ENCODE measurements at regions not wholly inside any gene's neighbourhood (a gene's known extent, or its start where the extent isn't known, plus 50 kb on each side); places are given as distances from the start of the nearest gene placed in this dataset.
"Not testable (repeated sequence)": the region's sequence is repeated elsewhere in the genome, so short reads cannot be mapped to it uniquely, and the experiment has no call there.

- Histone ChIP-seq H3K79me2 (ENCODE audit: insufficient read depth, low read length) (no peaks in the 10 kb centered on the region), H4K20me1 (ENCODE audit: insufficient read depth, low read length) (no peaks in the 10 kb centered on the region), H3K27me3 (ENCODE audit: insufficient read depth, low read length, poor library complexity) (no peaks in the 10 kb centered on the region), H3K9ac (ENCODE audit: low read depth, low read length) (no peak overlapping the region), H3K4me3 (ENCODE audit: low read depth in 1 of 2, low read length in 2 of 2) (no peak overlapping the region), H3K9me3 (ENCODE audit: insufficient read depth, low read length, severe bottlenecking) (peaks cover 4% of the 10 kb centered on the region), H3K36me3 (ENCODE audit: insufficient read depth, low read length) (no peaks in the 10 kb centered on the region), H3K27ac (ENCODE audit: low read length) (no peak overlapping the region), H3K4me1 (ENCODE audit: insufficient read depth, low read length) (no peaks in the 10 kb centered on the region), H3K4me2 (ENCODE audit: insufficient read depth, low read length) (no peak overlapping the region), H2AFZ (ENCODE audit: low read depth, low read length) (no peak overlapping the region)
- DNase-seq, result no peak
- no peak for ATAC-seq (ENCODE audit: insufficient read depth, low read depth)
- TF ChIP-seq CTCF (IDR thresholded peaks at IDR 0.05; ENCODE audit: borderline replicate concordance, extremely low read depth, low read length, poor library complexity, severe bottlenecking) (no peak), EZH2 (IDR thresholded peaks at IDR 0.05; ENCODE audit: borderline replicate concordance, low read depth, low read length, severe bottlenecking) (no peak)
These were observed 68.8 kb upstream of the CAPZB start for GRCh38 chr1:19554090-19554489.

GRCh38 chr1:19552291-19553010 lies 67.1 kb upstream of the CAPZB start:
- no peaks in the 10 kb centered on the region for H3K79me2 ChIP-seq (ENCODE audit: insufficient read depth, low read length)
- no peak overlapping the region for H3K4me2 ChIP-seq (ENCODE audit: insufficient read depth, low read length)
- no peak overlapping the region for H2AFZ ChIP-seq (ENCODE audit: low read depth, low read length)
- no peaks in the 10 kb centered on the region for H3K4me1 ChIP-seq (ENCODE audit: insufficient read depth, low read length)
- TF ChIP-seq CTCF (IDR thresholded peaks at IDR 0.05; ENCODE audit: borderline replicate concordance, extremely low read depth, low read length, poor library complexity, severe bottlenecking), result no peak
- no peak for TF ChIP-seq EZH2 (IDR thresholded peaks at IDR 0.05; ENCODE audit: borderline replicate concordance, low read depth, low read length, severe bottlenecking)
- H3K27me3 ChIP-seq (ENCODE audit: insufficient read depth, low read length, poor library complexity), result no peaks in the 10 kb centered on the region
- ATAC-seq (ENCODE audit: insufficient read depth, low read depth), result no peak
- H3K9ac ChIP-seq (ENCODE audit: low read depth, low read length), result no peak overlapping the region
- no peak overlapping the region for H3K27ac ChIP-seq (ENCODE audit: low read length)
- no peak for DNase-seq
- no peaks in the 10 kb centered on the region for H4K20me1 ChIP-seq (ENCODE audit: insufficient read depth, low read length)
- H3K4me3 ChIP-seq (ENCODE audit: low read depth in 1 of 2, low read length in 2 of 2), result no peak overlapping the region
- H3K36me3 ChIP-seq (ENCODE audit: insufficient read depth, low read length), result no peaks in the 10 kb centered on the region
- peaks cover 7% of the 10 kb centered on the region for H3K9me3 ChIP-seq (ENCODE audit: insufficient read depth, low read length, severe bottlenecking)

GRCh38 chr1:19551837-19552236 lies 66.5 kb upstream of the CAPZB start:
- H2AFZ ChIP-seq (ENCODE audit: low read depth, low read length); H3K36me3 ChIP-seq (ENCODE audit: insufficient read depth, low read length); H3K4me2 ChIP-seq (ENCODE audit: insufficient read depth, low read length); H3K79me2 ChIP-seq (ENCODE audit: insufficient read depth, low read length); H3K4me3 ChIP-seq (ENCODE audit: low read depth in 1 of 2, low read length in 2 of 2); H4K20me1 ChIP-seq (ENCODE audit: insufficient read depth, low read length); H3K27ac ChIP-seq (ENCODE audit: low read length); DNase-seq; H3K27me3 ChIP-seq (ENCODE audit: insufficient read depth, low read length, poor library complexity); H3K9ac ChIP-seq (ENCODE audit: low read depth, low read length); ATAC-seq (ENCODE audit: insufficient read depth, low read depth); H3K4me1 ChIP-seq (ENCODE audit: insufficient read depth, low read length): not testable (repeated sequence)
- H3K9me3 ChIP-seq (ENCODE audit: insufficient read depth, low read length, severe bottlenecking), result peaks cover 12% of the 10 kb centered on the region

- not testable (repeated sequence) for H4K20me1 ChIP-seq (ENCODE audit: insufficient read depth, low read length); H3K27me3 ChIP-seq (ENCODE audit: insufficient read depth, low read length, poor library complexity)
These were observed 65.1 kb upstream of the CAPZB start for GRCh38 chr1:19550437-19550836.

More at GRCh38 chr1:19550437-19550836, 65.1 kb upstream of the CAPZB start:
- H3K9me3 ChIP-seq (ENCODE audit: insufficient read depth, low read length, severe bottlenecking), result peaks cover 12% of the 10 kb centered on the region
- H3K27ac ChIP-seq (ENCODE audit: low read length); H3K4me2 ChIP-seq (ENCODE audit: insufficient read depth, low read length); H3K4me3 ChIP-seq (ENCODE audit: low read depth in 1 of 2, low read length in 2 of 2); H3K4me1 ChIP-seq (ENCODE audit: insufficient read depth, low read length); H2AFZ ChIP-seq (ENCODE audit: low read depth, low read length); H3K36me3 ChIP-seq (ENCODE audit: insufficient read depth, low read length); ATAC-seq (ENCODE audit: insufficient read depth, low read depth); H3K79me2 ChIP-seq (ENCODE audit: insufficient read depth, low read length); H3K9ac ChIP-seq (ENCODE audit: low read depth, low read length); DNase-seq: not testable (repeated sequence)
